ENCODE measurements at regions not wholly inside any gene's neighbourhood (a gene's known extent, or its start where the extent isn't known, plus 50 kb on each side); places are given as distances from the start of the nearest gene placed in this dataset.
"Not testable (repeated sequence)": the region's sequence is repeated elsewhere in the genome, so short reads cannot be mapped to it uniquely, and the experiment has no call there.

- not testable (repeated sequence) for H3K4me3 ChIP-seq (ENCODE audit: low read depth in 1 of 2, low read length in 1 of 2); H3K27me3 ChIP-seq; H3K9me3 ChIP-seq; H3K4me1 ChIP-seq (ENCODE audit: control insufficient read depth in 1 of 2, insufficient read depth in 1 of 2, low read depth in 1 of 2, low read length in 1 of 2); H3K36me3 ChIP-seq
- peak overlapping the region; percentile 57 for H3K27ac ChIP-seq
Observed at GRCh38 chr7:73244782-73245311, 63.8 kb downstream of the NSUN5 start.

DNA sequence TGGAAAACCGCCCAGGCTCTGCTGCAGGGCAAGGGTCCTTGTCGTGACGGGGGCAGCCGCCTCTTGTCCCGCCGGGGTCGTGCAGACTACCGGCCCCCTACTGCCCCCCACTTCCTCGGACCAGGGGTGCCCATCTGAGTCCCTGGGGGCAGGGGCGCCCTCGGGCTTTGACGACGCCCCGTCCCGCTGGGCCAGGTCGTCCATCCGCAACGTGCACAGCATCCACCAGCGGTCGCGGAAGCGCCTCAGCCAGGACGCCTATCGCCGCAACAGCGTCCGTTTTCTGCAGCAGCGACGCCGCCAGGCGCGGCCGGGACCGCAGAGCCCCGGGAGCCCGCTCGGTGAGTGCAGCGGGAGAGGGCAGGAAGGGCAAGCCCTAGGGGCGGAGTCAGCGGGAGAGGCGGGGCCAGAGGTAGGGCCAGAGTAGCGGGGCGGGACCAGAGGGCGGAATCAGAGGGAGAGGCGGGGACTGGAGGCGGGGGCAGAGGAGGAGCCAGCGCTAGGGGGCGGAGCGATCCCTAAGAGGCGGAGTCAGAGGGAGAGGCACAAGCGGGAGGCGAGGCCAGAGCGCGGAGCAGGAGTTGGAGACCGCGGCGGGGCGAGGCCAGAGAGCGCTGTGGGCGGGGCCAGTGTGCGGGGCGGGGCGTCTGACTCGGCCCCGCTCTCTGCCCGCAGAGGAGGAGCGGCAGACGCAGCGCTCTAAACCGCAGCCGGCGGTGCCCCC, 73.5 kb downstream of the NSUN5 start:
- Histone ChIP-seq H3K4me3 (ENCODE audit: low read depth in 1 of 2, low read length in 1 of 2) (peak overlapping the region in 1 of 2 experiments; percentile 49), H3K36me3 (peaks cover 13% of the 10 kb centered on the region)

GRCh38 chr7:73225745-73226144, 82.9 kb downstream of the NSUN5 start:
- H3K27ac ChIP-seq = peak overlapping the region; percentile 44
- H3K36me3 ChIP-seq = peaks cover 28% of the 10 kb centered on the region
- H3K4me3 ChIP-seq (ENCODE audit: low read depth in 1 of 2, low read length in 1 of 2); H3K4me1 ChIP-seq (ENCODE audit: control insufficient read depth in 1 of 2, insufficient read depth in 1 of 2, low read depth in 1 of 2, low read length in 1 of 2); H3K27me3 ChIP-seq; H3K9me3 ChIP-seq: not testable (repeated sequence)

More for the DNA sequence above, 73.5 kb downstream of the NSUN5 start:
- peaks cover 9 to 13% of the 10 kb centered on the region in 2 experiments for H3K4me1 ChIP-seq (ENCODE audit: control insufficient read depth in 1 of 2, insufficient read depth in 1 of 2, low read depth in 1 of 2, low read length in 1 of 2)
- H3K27ac ChIP-seq = peak overlapping the region; percentile 64
- not testable (repeated sequence) for H3K27me3 ChIP-seq, H3K9me3 ChIP-seq
- TF ChIP-seq, protein P1, sequence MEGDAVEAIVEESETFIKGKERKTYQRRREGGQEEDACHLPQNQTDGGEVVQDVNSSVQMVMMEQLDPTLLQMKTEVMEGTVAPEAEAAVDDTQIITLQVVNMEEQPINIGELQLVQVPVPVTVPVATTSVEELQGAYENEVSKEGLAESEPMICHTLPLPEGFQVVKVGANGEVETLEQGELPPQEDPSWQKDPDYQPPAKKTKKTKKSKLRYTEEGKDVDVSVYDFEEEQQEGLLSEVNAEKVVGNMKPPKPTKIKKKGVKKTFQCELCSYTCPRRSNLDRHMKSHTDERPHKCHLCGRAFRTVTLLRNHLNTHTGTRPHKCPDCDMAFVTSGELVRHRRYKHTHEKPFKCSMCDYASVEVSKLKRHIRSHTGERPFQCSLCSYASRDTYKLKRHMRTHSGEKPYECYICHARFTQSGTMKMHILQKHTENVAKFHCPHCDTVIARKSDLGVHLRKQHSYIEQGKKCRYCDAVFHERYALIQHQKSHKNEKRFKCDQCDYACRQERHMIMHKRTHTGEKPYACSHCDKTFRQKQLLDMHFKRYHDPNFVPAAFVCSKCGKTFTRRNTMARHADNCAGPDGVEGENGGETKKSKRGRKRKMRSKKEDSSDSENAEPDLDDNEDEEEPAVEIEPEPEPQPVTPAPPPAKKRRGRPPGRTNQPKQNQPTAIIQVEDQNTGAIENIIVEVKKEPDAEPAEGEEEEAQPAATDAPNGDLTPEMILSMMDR (IDR thresholded peaks at IDR 0.05) = peak; percentile 42

DNA sequence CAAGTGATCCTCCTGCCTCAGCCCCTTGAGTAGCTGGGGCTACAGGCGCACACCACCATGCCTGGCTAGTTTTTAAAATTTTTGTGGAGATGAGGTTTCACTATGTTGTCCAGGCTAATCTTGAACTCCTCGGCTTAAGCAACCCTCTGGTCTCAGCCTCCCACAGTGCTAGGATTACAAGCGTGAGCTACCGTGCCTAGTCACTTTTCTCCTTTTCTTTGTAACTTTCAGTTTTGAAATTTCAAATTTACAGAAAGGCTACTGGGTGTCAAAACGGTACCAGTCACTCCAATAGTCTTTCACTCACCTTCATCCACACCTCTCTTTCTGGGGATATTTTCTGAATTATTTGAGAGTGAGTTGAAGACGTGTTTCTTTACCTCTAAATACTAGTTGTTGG, 86.9 kb downstream of the NSUN5 start:
- not testable (repeated sequence) for H3K27ac ChIP-seq; H3K27me3 ChIP-seq; H3K9me3 ChIP-seq; H3K4me1 ChIP-seq (ENCODE audit: control insufficient read depth in 1 of 2, insufficient read depth in 1 of 2, low read depth in 1 of 2, low read length in 1 of 2); H3K4me3 ChIP-seq (ENCODE audit: low read depth in 1 of 2, low read length in 1 of 2)
- H3K36me3 ChIP-seq = peaks cover 10% of the 10 kb centered on the region

GRCh38 chr7:73220766-73221370, 87.8 kb downstream of the NSUN5 start:
- not testable (repeated sequence) for H3K27ac ChIP-seq; H3K36me3 ChIP-seq; H3K27me3 ChIP-seq; H3K4me3 ChIP-seq (ENCODE audit: low read depth in 1 of 2, low read length in 1 of 2); H3K9me3 ChIP-seq; H3K4me1 ChIP-seq (ENCODE audit: control insufficient read depth in 1 of 2, insufficient read depth in 1 of 2, low read depth in 1 of 2, low read length in 1 of 2)

GRCh38 chr7:73220357-73220756, 88.3 kb downstream of the NSUN5 start:
- H3K9me3 ChIP-seq; H3K36me3 ChIP-seq; H3K4me1 ChIP-seq (ENCODE audit: control insufficient read depth in 1 of 2, insufficient read depth in 1 of 2, low read depth in 1 of 2, low read length in 1 of 2); H3K27me3 ChIP-seq; H3K4me3 ChIP-seq (ENCODE audit: low read depth in 1 of 2, low read length in 1 of 2); H3K27ac ChIP-seq: not testable (repeated sequence)

- H3K27ac ChIP-seq; H3K36me3 ChIP-seq; H3K4me3 ChIP-seq (ENCODE audit: low read depth in 1 of 2, low read length in 1 of 2); H3K27me3 ChIP-seq; H3K9me3 ChIP-seq; H3K4me1 ChIP-seq (ENCODE audit: control insufficient read depth in 1 of 2, insufficient read depth in 1 of 2, low read depth in 1 of 2, low read length in 1 of 2): not testable (repeated sequence)
Observed at GRCh38 chr7:73218802-73219201, 89.8 kb downstream of the NSUN5 start.

DNA sequence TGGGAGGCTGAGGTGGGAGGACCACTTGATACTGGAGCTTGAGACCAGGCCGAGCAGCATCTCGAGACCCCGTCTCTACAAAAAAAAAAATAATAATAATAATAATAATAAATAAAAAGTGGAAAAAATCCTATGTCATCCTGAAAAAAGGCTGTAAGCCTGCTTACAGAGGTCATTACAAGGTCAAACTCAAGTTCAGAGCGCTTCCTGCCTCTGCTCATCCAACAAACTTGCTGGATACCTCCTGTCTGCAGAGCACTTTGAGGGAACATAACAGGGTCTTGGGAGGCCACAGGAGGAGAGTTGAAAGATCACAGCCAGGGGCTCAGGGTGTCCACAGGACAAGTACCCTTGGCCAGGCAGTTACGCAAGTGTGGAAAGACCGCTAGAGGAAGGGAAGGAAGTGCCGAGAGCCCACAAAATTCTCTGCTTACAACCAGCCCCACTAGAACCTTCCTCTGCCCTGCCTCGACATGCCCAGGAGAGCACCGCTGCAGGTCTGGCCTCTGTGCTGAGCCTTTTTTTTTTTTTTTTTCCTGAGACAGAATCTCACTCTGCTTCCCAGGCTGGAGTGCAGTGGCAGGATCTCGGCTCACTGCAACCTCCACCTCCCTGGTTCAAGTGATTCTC, 92.5 kb downstream of the NSUN5 start:
- H3K36me3 ChIP-seq, H3K9me3 ChIP-seq, H3K27me3 ChIP-seq: not testable (repeated sequence)
- Histone ChIP-seq H3K27ac (peak overlapping the region; percentile 78), H3K4me1 (ENCODE audit: control insufficient read depth in 1 of 2, insufficient read depth in 1 of 2, low read depth in 1 of 2, low read length in 1 of 2) (peaks cover 8 to 13% of the 10 kb centered on the region in 2 experiments), H3K4me3 (ENCODE audit: low read depth in 1 of 2, low read length in 1 of 2) (peak overlapping the region; percentile 20 to 60)

DNA sequence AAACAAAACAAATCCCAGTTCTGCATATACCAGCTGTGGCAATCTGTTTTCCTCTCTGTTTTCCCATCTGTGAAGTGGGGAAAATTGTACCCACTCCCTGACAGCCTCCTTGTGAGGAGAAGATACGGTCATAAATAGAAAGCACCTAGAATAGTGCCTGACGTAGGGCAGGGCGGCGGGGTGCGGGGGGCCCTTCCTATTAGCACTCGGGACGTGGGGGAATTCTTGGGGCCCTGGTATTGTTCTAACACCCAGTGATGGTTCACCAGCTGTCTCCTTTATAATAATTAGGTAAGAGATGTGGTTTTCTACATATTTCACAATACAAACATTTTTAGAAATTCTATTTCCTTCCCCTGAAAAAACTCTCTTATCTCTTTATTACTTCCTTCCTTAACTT, 93.4 kb downstream of the NSUN5 start:
- not testable (repeated sequence) for H3K27ac ChIP-seq; H3K9me3 ChIP-seq; H3K36me3 ChIP-seq; H3K4me3 ChIP-seq (ENCODE audit: low read depth in 1 of 2, low read length in 1 of 2); H3K27me3 ChIP-seq
- H3K4me1 ChIP-seq (ENCODE audit: control insufficient read depth in 1 of 2, insufficient read depth in 1 of 2, low read depth in 1 of 2, low read length in 1 of 2) = peaks cover 8 to 13% of the 10 kb centered on the region in 2 experiments

GRCh38 chr7:73214471-73214870, 94.2 kb downstream of the NSUN5 start:
- peaks cover 8 to 13% of the 10 kb centered on the region in 2 experiments for H3K4me1 ChIP-seq (ENCODE audit: control insufficient read depth in 1 of 2, insufficient read depth in 1 of 2, low read depth in 1 of 2, low read length in 1 of 2)
- not testable (repeated sequence) for H3K36me3 ChIP-seq, H3K9me3 ChIP-seq, H3K27me3 ChIP-seq
- peak overlapping the region in 1 of 2 experiments; percentile 19 for H3K4me3 ChIP-seq (ENCODE audit: low read depth in 1 of 2, low read length in 1 of 2)
- peak overlapping the region; percentile 87 for H3K27ac ChIP-seq

DNA sequence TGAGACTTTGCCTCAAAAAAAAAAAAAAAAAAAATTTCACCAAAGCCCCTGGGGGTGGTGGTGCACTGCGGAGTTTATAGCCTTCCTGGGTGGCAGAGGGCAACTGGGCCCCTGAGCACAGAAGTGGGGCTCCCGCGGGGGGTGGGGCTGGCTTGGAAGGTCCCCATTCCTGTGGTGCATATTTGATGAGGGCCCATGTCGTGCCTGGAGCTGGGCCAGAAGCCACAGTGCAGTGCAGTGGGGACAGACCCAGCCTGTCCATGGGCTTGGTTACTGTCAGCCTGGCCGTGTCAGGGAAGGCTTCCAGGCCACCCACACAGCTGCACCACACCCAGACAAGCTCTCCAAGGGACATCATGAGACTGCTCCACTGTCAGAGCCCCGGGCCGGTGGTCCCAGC, 95.5 kb downstream of the NSUN5 start:
- H3K36me3 ChIP-seq; H3K9me3 ChIP-seq; H3K27me3 ChIP-seq; H3K4me3 ChIP-seq (ENCODE audit: low read depth in 1 of 2, low read length in 1 of 2): not testable (repeated sequence)
- H3K4me1 ChIP-seq (ENCODE audit: control insufficient read depth in 1 of 2, insufficient read depth in 1 of 2, low read depth in 1 of 2, low read length in 1 of 2) = peaks cover 8 to 13% of the 10 kb centered on the region in 2 experiments
- peak overlapping the region; percentile 73 for H3K27ac ChIP-seq

GRCh38 chr7:73205594-73205993, 103.0 kb downstream of the NSUN5 start:
- H3K36me3 ChIP-seq; H3K27me3 ChIP-seq; H3K27ac ChIP-seq; H3K9me3 ChIP-seq; H3K4me1 ChIP-seq (ENCODE audit: control insufficient read depth in 1 of 2, insufficient read depth in 1 of 2, low read depth in 1 of 2, low read length in 1 of 2); H3K4me3 ChIP-seq (ENCODE audit: low read depth in 1 of 2, low read length in 1 of 2): not testable (repeated sequence)
